Activated CD8-positive, alpha-beta T cell treated with anti-CD3 and anti-CD28 coated beads for 36 hours (primary cell): ENCODE measurements at regions not wholly inside any gene's neighbourhood (a gene's known extent, or its start where the extent isn't known, plus 50 kb on each side); places are given as distances from the start of the nearest gene placed in this dataset.

ENCODE experiments used
- ATAC-seq: fragments of 200-7000 bp; cut with Tn5 transposase; one replicate; pipeline ENCODE4 v1.10.0; 2021; ENCODE audit warnings: mild to moderate bottlenecking, moderate library complexity
- CTCF ChIA-PET: fragments of 350-600 bp; sonication (Branson Sonifier 250); formaldehyde crosslinking; loops from one replicate; lab custom pipeline; 2021; ENCODE audit warnings: antibody characterized with exemption; lab: Charles Lee
- POLR2A ChIA-PET: fragments of 350-600 bp; sonication (Branson Sonifier 250); formaldehyde crosslinking; loops from one replicate; lab custom pipeline; 2021; ENCODE audit warnings: antibody characterized with exemption; lab: Charles Lee
- DNase-seq: peaks from one replicate; pipeline ENCODE4 v3.0.0-alpha.2; 2020
- H3K27ac Mint-ChIP-seq: one replicate; pipeline ENCODE4 v1.8.0; 2021; ENCODE audit warnings: mild to moderate bottlenecking, mixed read lengths
- H3K27me3 Mint-ChIP-seq: one replicate; pipeline ENCODE4 v1.8.0; 2021; ENCODE audit warnings: mixed read lengths
- H3K36me3 Mint-ChIP-seq: one replicate; pipeline ENCODE4 v1.8.0; 2021; ENCODE audit warnings: low read depth, mixed read lengths
- H3K4me1 Mint-ChIP-seq: one replicate; pipeline ENCODE4 v1.8.0; 2021; ENCODE audit warnings: low read depth, mixed read lengths
- H3K4me3 Mint-ChIP-seq: one replicate; pipeline ENCODE4 v1.8.0; 2021; ENCODE audit warnings: mild to moderate bottlenecking, moderate library complexity, mixed read lengths
- H3K9me3 Mint-ChIP-seq: one replicate; pipeline ENCODE4 v1.8.0; 2021; ENCODE audit warnings: mixed read lengths
- CTCF ChIP-seq: fragments of 200-600 bp; IDR thresholded peaks from one replicate; pipeline ENCODE4 v1.8.0; 2022; ENCODE audit warnings: antibody characterized with exemption, mild to moderate bottlenecking
- intact Hi-C: fragments of 100-400 bp; cut with micrococcal nuclease; formaldehyde crosslinking; loops from one replicate; pipeline ENCODE4 v1.10.0; 2022

GRCh38 chr7:65230231-65230630 is 143.4 kb upstream of the ZNF92 start:
- no peak overlapping the region for H3K27ac Mint-ChIP-seq
- no peak for DNase-seq
- intact Hi-C loops, result no loop called here
- H3K27me3 Mint-ChIP-seq, result no peaks in the 10 kb centered on the region
- H3K4me1 Mint-ChIP-seq, result peaks cover 15% of the 10 kb centered on the region
- no peak for ATAC-seq
- no peak for TF ChIP-seq CTCF
- H3K4me3 Mint-ChIP-seq, result no peak overlapping the region
- no peaks in the 10 kb centered on the region for H3K36me3 Mint-ChIP-seq
- ChIA-PET CTCF (no interaction called here), POLR2A (no interaction called here)
- H3K9me3 Mint-ChIP-seq, result no peaks in the 10 kb centered on the region

GRCh38 chr7:65225422-65226006 is 148.1 kb upstream of the ZNF92 start:
- intact Hi-C loops, result no loop called here
- Mint-ChIP-seq H3K4me3 (no peak overlapping the region), H3K4me1 (no peaks in the 10 kb centered on the region), H3K9me3 (no peaks in the 10 kb centered on the region), H3K27me3 (no peaks in the 10 kb centered on the region), H3K27ac (no peak overlapping the region), H3K36me3 (no peaks in the 10 kb centered on the region)
- peak; percentile 27 for DNase-seq
- TF ChIP-seq CTCF, result no peak
- ChIA-PET POLR2A (no interaction called here), CTCF (interaction anchor here (2.0 kb wide), 1 partner anchor 82 kb away, joined by 5 read pairs; no protein-coding TSS in a partner anchor)
- peak; percentile 42 for ATAC-seq

GRCh38 chr7:65222655-65223054 is 151.0 kb upstream of the ZNF92 start:
- no peak for DNase-seq
- CTCF ChIA-PET, result interaction anchor here (1.1 kb wide), 1 partner anchor 85 kb away, joined by 4 read pairs; no protein-coding TSS in a partner anchor
- Mint-ChIP-seq H3K4me3 (no peak overlapping the region), H3K36me3 (no peaks in the 10 kb centered on the region), H3K4me1 (no peaks in the 10 kb centered on the region), H3K9me3 (no peaks in the 10 kb centered on the region), H3K27me3 (no peaks in the 10 kb centered on the region), H3K27ac (no peak overlapping the region)
- no peak for TF ChIP-seq CTCF
- POLR2A ChIA-PET, result no interaction called here
- no peak for ATAC-seq
- intact Hi-C loops, result no loop called here

- DNase-seq, result no peak
- intact Hi-C loops, result no loop called here
- ChIA-PET POLR2A (no interaction called here), CTCF (interaction anchor here (1.1 kb wide), 1 partner anchor 86 kb away, joined by 4 read pairs; no protein-coding TSS in a partner anchor)
- Mint-ChIP-seq H3K9me3 (no peaks in the 10 kb centered on the region), H3K27ac (no peak overlapping the region), H3K36me3 (no peaks in the 10 kb centered on the region), H3K4me1 (no peaks in the 10 kb centered on the region), H3K4me3 (no peak overlapping the region), H3K27me3 (no peaks in the 10 kb centered on the region)
- ATAC-seq, result no peak
- TF ChIP-seq CTCF, result no peak
These were observed 152.0 kb upstream of the ZNF92 start for GRCh38 chr7:65221683-65222082.

- no peaks in the 10 kb centered on the region for H3K9me3 Mint-ChIP-seq
- POLR2A ChIA-PET, result no interaction called here
- no peaks in the 10 kb centered on the region for H3K4me1 Mint-ChIP-seq
- no peak for TF ChIP-seq CTCF
- H3K4me3 Mint-ChIP-seq, result no peak overlapping the region
- DNase-seq, result no peak
- no peak overlapping the region for H3K27ac Mint-ChIP-seq
- CTCF ChIA-PET, result interaction anchor here (1.4 kb wide), 1 partner anchor 88 kb away, joined by 4 read pairs; no protein-coding TSS in a partner anchor
- intact Hi-C loops, result loop anchor here (10.0 kb wide), 1 partner anchor 85 kb away; no protein-coding TSS in a partner anchor
- no peaks in the 10 kb centered on the region for H3K27me3 Mint-ChIP-seq
- ATAC-seq, result no peak
- no peaks in the 10 kb centered on the region for H3K36me3 Mint-ChIP-seq
These were observed 154.0 kb upstream of the ZNF92 start for GRCh38 chr7:65219623-65220022.
